HepG2 (cell line): ENCODE measurements at regions not wholly inside any gene's neighbourhood (a gene's known extent, or its start where the extent isn't known, plus 50 kb on each side); places are given as distances from the start of the nearest gene placed in this dataset.
"Not testable (repeated sequence)": the region's sequence is repeated elsewhere in the genome, so short reads cannot be mapped to it uniquely, and the experiment has no call there.

ENCODE experiments used
- ATAC-seq: fragments of 200-7000 bp; cut with Tn5 transposase; 3 replicates; pipeline ENCODE4 v1.9.1; 2020; ENCODE audit warnings: mild to moderate bottlenecking, moderate library complexity
- BruUV-seq: library from RNA; stranded (reverse); fragments of 400-500 nt; replicated peaks from 2 replicates; lab custom pipeline; 2021; lab: Mats Ljungman, UMichigan
- CTCF ChIA-PET: fragments of 300-600 bp; formaldehyde crosslinking; extraction: SDS; loops from one replicate; lab custom pipeline; 2021; ENCODE audit warnings: low total read pairs, inconsistent platforms, low intra/inter-chr PET ratio; lab: Yijun Ruan, JAX
- POLR2A ChIA-PET: fragments of 350-600 bp; sonication (Branson Sonifier 250); formaldehyde crosslinking; loops from one replicate; lab custom pipeline; 2020; ENCODE audit warnings: antibody characterized with exemption, inconsistent platforms; lab: Yijun Ruan, JAX
- DNase-seq: peaks from one replicate; pipeline ENCODE4 v3.0.0-alpha.2; 2015; ENCODE audit warnings: low spot score
- FAIRE-seq: peaks from 3 replicates; lab custom pipeline; 2011; peaks lifted over from hg19 to GRCh38; lab: Jason Lieb, UNC
- H2AFZ ChIP-seq: one replicate; pipeline ENCODE4 v1.6.1; 2011; ENCODE audit warnings: low read length, inconsistent platforms
- H3K27ac ChIP-seq: fragments of 300-600 bp; 3 replicates; pipeline ENCODE4 v1.8.0; 2011; ENCODE audit warnings: mixed run types, mild to moderate bottlenecking, mixed read lengths, low read length, inconsistent platforms; ENCODE audit not compliant: insufficient read depth; ENCODE audit errors: extremely low read length
- H3K27me3 ChIP-seq, 2 experiments: fragments of 200-600 bp in 1 of 2; 2 replicates in 1 of 2; 3 replicates in 1 of 2; pipeline versions ENCODE4 v1.6.0 to v1.8.0; 2011; ENCODE audit warnings: low read length in 2 of 2, mild to moderate bottlenecking in 2 of 2, moderate library complexity in 2 of 2, inconsistent platforms in 1 of 2; ENCODE audit not compliant: insufficient read depth in 2 of 2, control insufficient read depth in 1 of 2
- H3K36me3 ChIP-seq, 2 experiments: fragments of 200-600 bp in 1 of 2; replicated peaks in 1 of 2; 2 replicates in 1 of 2; 3 replicates in 1 of 2; pipeline versions ENCODE4 v1.5.1 to v1.8.0; 2011; ENCODE audit warnings: low read length in 2 of 2, inconsistent platforms in 1 of 2; ENCODE audit not compliant: insufficient read depth in 2 of 2, control insufficient read depth in 1 of 2
- H3K4me1 ChIP-seq: 2 replicates; pipeline ENCODE4 v1.5.1; 2012; ENCODE audit warnings: low read length, inconsistent platforms; ENCODE audit not compliant: insufficient read depth
- H3K4me2 ChIP-seq: 2 replicates; pipeline ENCODE4 v1.6.0; 2011; ENCODE audit warnings: low read depth, low read length, inconsistent platforms
- H3K4me3 ChIP-seq, 3 experiments: fragments of 200-600 bp in 1 of 3; sonication (generic), shearing (Covaris generic) in 1 of 3; replicated peaks in 1 of 3; 2 replicates each; pipeline ENCODE4 v1.5.1; 2011 to 2016; ENCODE audit warnings: low read length in 3 of 3, inconsistent platforms in 2 of 3, low read depth in 2 of 3, mild to moderate bottlenecking in 2 of 3, control low read depth in 1 of 3, mixed read lengths in 1 of 3; ENCODE audit not compliant: insufficient read depth in 1 of 3
- H3K79me2 ChIP-seq: one replicate; pipeline ENCODE4 v1.6.1; 2011; ENCODE audit warnings: low read length, inconsistent platforms; ENCODE audit not compliant: insufficient read depth
- H3K9ac ChIP-seq: 2 replicates; pipeline ENCODE4 v1.6.0; 2011; ENCODE audit warnings: mild to moderate bottlenecking, low read depth, low read length, inconsistent platforms; ENCODE audit not compliant: insufficient read depth
- H3K9me3 ChIP-seq: 2 replicates; pipeline ENCODE4 v1.5.1; 2012; ENCODE audit warnings: mild to moderate bottlenecking, low read length
- H4K20me1 ChIP-seq: 2 replicates; pipeline ENCODE4 v1.6.0; 2011; ENCODE audit warnings: inconsistent platforms, mild to moderate bottlenecking, low read length, moderate library complexity; ENCODE audit not compliant: insufficient read depth
- ARID5B ChIP-seq: IDR thresholded peaks from 2 replicates; pipeline ENCODE4 v1.4.0; 2020; ENCODE audit warnings: mild to moderate bottlenecking, missing genetic modification reagents
- CEBPB ChIP-seq: IDR thresholded peaks from 2 replicates; pipeline ENCODE4 v1.6.1; 2011; ENCODE audit warnings: low read depth, low read length, improper control_type of control experiment, borderline replicate concordance
- GABPA ChIP-seq, 2 experiments: IDR thresholded peaks; 2 replicates each; pipeline ENCODE4 v1.6.1; 2011 to 2016; ENCODE audit warnings: low read depth in 2 of 2, low read length in 1 of 2, missing biosample characterization in 1 of 2, missing genetic modification characterization in 1 of 2
- GATAD2A ChIP-seq: IDR thresholded peaks from 2 replicates; pipeline ENCODE4 v1.6.1; 2016
- POGZ ChIP-seq: sonication (generic); formaldehyde crosslinking; IDR thresholded peaks from 2 replicates; pipeline ENCODE4 v1.4.0; 2020; ENCODE audit warnings: mild to moderate bottlenecking, missing genetic modification reagents
- SOX6 ChIP-seq, 2 experiments: fragments of 450-650 bp in 1 of 2; sonication (generic) in 1 of 2; formaldehyde crosslinking in 1 of 2; IDR thresholded peaks; 2 replicates each; pipeline versions ENCODE4 v1.4.0 to v1.6.1; 2017 to 2020; ENCODE audit warnings: antibody characterized with exemption in 1 of 2, mild to moderate bottlenecking in 1 of 2, missing genetic modification reagents in 1 of 2
- STAG1 ChIP-seq: sonication (generic); formaldehyde crosslinking; IDR thresholded peaks from 2 replicates; pipeline ENCODE4 v1.4.0; 2020; ENCODE audit warnings: missing genetic modification reagents
- ZNF501 ChIP-seq: sonication (generic); formaldehyde crosslinking; IDR thresholded peaks from 2 replicates; pipeline ENCODE4 v1.5.1; 2020; ENCODE audit warnings: mild to moderate bottlenecking, moderate library complexity, missing genetic modification reagents
- ZNF687 ChIP-seq: sonication (generic); formaldehyde crosslinking; IDR thresholded peaks from 2 replicates; pipeline ENCODE4 v1.5.1; 2020; ENCODE audit warnings: mild to moderate bottlenecking, missing genetic modification reagents, moderate library complexity
- WGBS: methylation state at CpG from one replicate; pipeline ENCODE4 v1.1.6; 2017; ENCODE audit warnings: low lambda C conversion rate; 5-methylcytosine and 5-hydroxymethylcytosine counted together
- in situ Hi-C: cut with HindIII; loops from 2 replicates; pipeline ENCODE4 v1.10.0; 2017; ENCODE audit warnings: low pct_unique_long_range_greater_than_20kb; ENCODE audit not compliant: extremely low pct_ligation_motif_present
- intact Hi-C: fragments of 100-400 bp; cut with micrococcal nuclease; formaldehyde crosslinking; loops from one replicate; pipeline ENCODE4 v1.10.0; 2022; ENCODE audit not compliant: unreplicated experiment

GRCh38 chr6:67102743-67103142 lies 1395.7 kb upstream of the EYS start:
- DNase-seq (no peak), ATAC-seq (no peak), FAIRE-seq (no peak)
- no peaks in the 10 kb centered on the region for H3K4me1 ChIP-seq
- H3K4me3 ChIP-seq = no peak overlapping the region
- POLR2A ChIA-PET = no interaction called here
- in situ Hi-C loops = no loop called here
- no peak overlapping the region for H3K4me2 ChIP-seq
- no peak overlapping the region for H3K27ac ChIP-seq
- H3K9me3 ChIP-seq = no peaks in the 10 kb centered on the region
- 0% methylated on average over 1 of the region's 1 CpG for WGBS
- no TSS peak for BruUV-seq
- CTCF ChIA-PET = no interaction called here
- intact Hi-C loops = no loop called here
- H3K9ac ChIP-seq = no peak overlapping the region
- no peak overlapping the region for H2AFZ ChIP-seq
- H3K79me2 ChIP-seq = no peaks in the 10 kb centered on the region
- no peaks in the 10 kb centered on the region for H3K36me3 ChIP-seq
- TF ChIP-seq STAG1 (CRISPR knock-in tag) (no peak), CEBPB (peak; percentile 68)
- TF ChIP-seq, all 625 proteins: peak for 1
- Histone ChIP-seq H3K27me3 (no peaks in the 10 kb centered on the region), H4K20me1 (no peaks in the 10 kb centered on the region)

GRCh38 chr6:67095618-67096226 lies 1388.7 kb upstream of the EYS start:
- Histone ChIP-seq H3K4me1 (peaks cover 11% of the 10 kb centered on the region), H2AFZ (peak overlapping the region; percentile 5), H3K4me2 (peak overlapping the region; percentile 65), H3K4me3 (peak overlapping the region in 2 of 3 experiments; percentile 20 to 32; a peak in 2 of 6 replicates)
- peak; percentile 43 for DNase-seq
- H4K20me1 ChIP-seq; H3K79me2 ChIP-seq; CTCF ChIA-PET; H3K9me3 ChIP-seq; in situ Hi-C loops; H3K27me3 ChIP-seq; H3K36me3 ChIP-seq; H3K27ac ChIP-seq; H3K9ac ChIP-seq; BruUV-seq; intact Hi-C loops; POLR2A ChIA-PET; FAIRE-seq; TF ChIP-seq SOX6 (IDR thresholded peaks at IDR 0.05); GABPA (IDR thresholded peaks at IDR 0.05; ENCODE audit: low read depth, low read length): not testable (repeated sequence)
- peak; percentile 47; the same call in 2 of the 3 replicates for ATAC-seq
- WGBS = 25% methylated on average over 8 of the region's 11 CpGs
- peak; percentile 59 for TF ChIP-seq SOX6 (CRISPR knock-in tag; IDR thresholded peaks at IDR 0.05)
- peak; percentile 82 for TF ChIP-seq ARID5B (CRISPR knock-in tag)
- TF ChIP-seq POGZ (CRISPR knock-in tag) = peak; percentile 75
- TF ChIP-seq GABPA (CRISPR knock-in tag; IDR thresholded peaks at IDR 0.05; ENCODE audit: low read depth) = peak; percentile 22; the same call in 1 of the 2 replicates
- peak; percentile 43 for TF ChIP-seq ZNF687 (CRISPR knock-in tag)
- 0 out of 2 replicates have a peak, but pooled peaks have one; percentile 35 for TF ChIP-seq GATAD2A (CRISPR knock-in tag)
- TF ChIP-seq ZNF501 = 0 out of 2 replicates have a peak, but pooled peaks have one; percentile 26
